Caco-2 (cell line): ENCODE measurements at regions not wholly inside any gene's neighbourhood (a gene's known extent, or its start where the extent isn't known, plus 50 kb on each side); places are given as distances from the start of the nearest gene placed in this dataset.

Experiments used
- BruUV-seq: library from RNA; stranded (reverse); fragments of 400-500 nt; replicated peaks from 2 replicates; lab custom pipeline; 2021; lab: Mats Ljungman, UMichigan
- CTCF ChIA-PET: fragments of 300-600 bp; sonication (Branson Sonifier 250); formaldehyde crosslinking; loops from one replicate; lab custom pipeline; 2022; ENCODE audit warnings: antibody characterized with exemption; lab: Charles Lee
- POLR2A ChIA-PET: fragments of 300-600 bp; sonication (Branson Sonifier 250); formaldehyde crosslinking; loops from one replicate; lab custom pipeline; 2022; ENCODE audit warnings: antibody characterized with exemption; lab: Charles Lee
- DNase-seq, 2 experiments: peaks; one replicate each; pipeline versions ENCODE4 v3.0.0 to v3.0.0-alpha.2; 2020 to 2022
- H3K27me3 ChIP-seq: replicated peaks from 2 replicates; pipeline ENCODE4 v1.6.0; 2011; ENCODE audit warnings: low read length; ENCODE audit not compliant: control insufficient read depth, insufficient read depth
- H3K36me3 ChIP-seq: 2 replicates; pipeline ENCODE4 v1.5.1; 2011; ENCODE audit warnings: low read length; ENCODE audit not compliant: control insufficient read depth, insufficient read depth
- H3K4me1 ChIP-seq: fragments of 250-450 bp; sonication (Bioruptor Pico); 2 replicates; pipeline ENCODE4 v1.5.1; 2020; ENCODE audit warnings: mild to moderate bottlenecking
- H3K4me3 ChIP-seq: 2 replicates; pipeline ENCODE4 v1.5.1; 2011; ENCODE audit warnings: low read depth, mild to moderate bottlenecking, control low read depth, low read length
- H3K9me3 ChIP-seq: fragments of 250-450 bp; sonication (Bioruptor Pico); 2 replicates; pipeline ENCODE4 v1.5.1; 2020; ENCODE audit warnings: mild to moderate bottlenecking, moderate library complexity
- H3K27ac Mint-ChIP-seq: one replicate; pipeline ENCODE4 v1.8.0; 2022; ENCODE audit warnings: mixed read lengths; ENCODE audit not compliant: unreplicated experiment
- H3K27me3 Mint-ChIP-seq: one replicate; pipeline ENCODE4 v1.8.0; 2022; ENCODE audit warnings: mixed read lengths; ENCODE audit not compliant: insufficient read depth, unreplicated experiment
- H3K36me3 Mint-ChIP-seq: one replicate; pipeline ENCODE4 v1.8.0; 2022; ENCODE audit warnings: mild to moderate bottlenecking, mixed read lengths; ENCODE audit not compliant: insufficient read depth, unreplicated experiment
- H3K4me1 Mint-ChIP-seq: one replicate; pipeline ENCODE4 v1.8.0; 2022; ENCODE audit warnings: low read depth, mixed read lengths; ENCODE audit not compliant: unreplicated experiment
- H3K4me3 Mint-ChIP-seq: one replicate; pipeline ENCODE4 v1.8.0; 2022; ENCODE audit warnings: mild to moderate bottlenecking, moderate library complexity, mixed read lengths; ENCODE audit not compliant: unreplicated experiment
- H3K9me3 Mint-ChIP-seq: one replicate; pipeline ENCODE4 v1.8.0; 2022; ENCODE audit warnings: mixed read lengths; ENCODE audit not compliant: unreplicated experiment
- CTCF ChIP-seq, 2 experiments: fragments of 200-600 bp in 1 of 2; IDR thresholded peaks; 1 replicate in 1 of 2; 2 replicates in 1 of 2; pipeline versions ENCODE4 v1.5.1 to v1.8.0; 2011 to 2022; ENCODE audit warnings: antibody characterized with exemption in 1 of 2, control low read depth in 1 of 2, inconsistent platforms in 1 of 2, low read depth in 1 of 2, low read length in 1 of 2, mild to moderate bottlenecking in 1 of 2, moderate library complexity in 1 of 2; ENCODE audit not compliant: insufficient read depth in 1 of 2, severe bottlenecking in 1 of 2, unreplicated experiment in 1 of 2
- intact Hi-C: fragments of 100-400 bp; cut with micrococcal nuclease; formaldehyde crosslinking; loops from one replicate; pipeline ENCODE4 v1.10.0; 2022; ENCODE audit not compliant: unreplicated experiment

GRCh38 chr2:217612920-217613319 lies 389.9 kb downstream of the TNS1 start:
- no peak for TF ChIP-seq CTCF (IDR thresholded peaks at IDR 0.05; ENCODE audit: insufficient read depth in 1 of 2, low read depth in 1 of 2, low read length in 1 of 2, severe bottlenecking in 1 of 2, unreplicated experiment in 1 of 2)
- no peaks in the 10 kb centered on the region for H3K27me3 Mint-ChIP-seq
- DNase-seq: no peak
- Histone ChIP-seq H3K9me3 (no peaks in the 10 kb centered on the region), H3K4me1 (peaks cover 8% of the 10 kb centered on the region), H3K27me3 (no peaks in the 10 kb centered on the region), H3K4me3 (no peak overlapping the region), H3K36me3 (no peaks in the 10 kb centered on the region)
- intact Hi-C loops: no loop called here
- H3K9me3 Mint-ChIP-seq: no peaks in the 10 kb centered on the region
- H3K36me3 Mint-ChIP-seq: no peaks in the 10 kb centered on the region
- no peak overlapping the region for H3K4me3 Mint-ChIP-seq
- peaks cover 12% of the 10 kb centered on the region for H3K4me1 Mint-ChIP-seq
- ChIA-PET CTCF (no interaction called here), POLR2A (no interaction called here)
- no peak overlapping the region for H3K27ac Mint-ChIP-seq
- BruUV-seq: no TSS peak

- Mint-ChIP-seq H3K27ac (no peak overlapping the region), H3K4me1 (peaks cover 12% of the 10 kb centered on the region), H3K9me3 (no peaks in the 10 kb centered on the region), H3K27me3 (no peaks in the 10 kb centered on the region), H3K36me3 (no peaks in the 10 kb centered on the region), H3K4me3 (no peak overlapping the region)
- ChIA-PET POLR2A (no interaction called here), CTCF (no interaction called here)
- Histone ChIP-seq H3K4me1 (peaks cover 8% of the 10 kb centered on the region), H3K36me3 (no peaks in the 10 kb centered on the region), H3K9me3 (no peaks in the 10 kb centered on the region), H3K27me3 (no peaks in the 10 kb centered on the region), H3K4me3 (no peak overlapping the region)
- intact Hi-C loops: no loop called here
- no peak for DNase-seq
- BruUV-seq: no TSS peak
- no peak for TF ChIP-seq CTCF (IDR thresholded peaks at IDR 0.05; ENCODE audit: insufficient read depth in 1 of 2, low read depth in 1 of 2, low read length in 1 of 2, severe bottlenecking in 1 of 2, unreplicated experiment in 1 of 2)
These were observed 390.6 kb downstream of the TNS1 start for GRCh38 chr2:217612211-217612610.

- H3K27me3 ChIP-seq: no peaks in the 10 kb centered on the region
- TF ChIP-seq CTCF (IDR thresholded peaks at IDR 0.05; ENCODE audit: insufficient read depth in 1 of 2, low read depth in 1 of 2, low read length in 1 of 2, severe bottlenecking in 1 of 2, unreplicated experiment in 1 of 2): no peak
- Mint-ChIP-seq H3K9me3 (no peaks in the 10 kb centered on the region), H3K36me3 (no peaks in the 10 kb centered on the region), H3K27ac (no peak overlapping the region), H3K27me3 (no peaks in the 10 kb centered on the region), H3K4me3 (no peak overlapping the region), H3K4me1 (peaks cover 12% of the 10 kb centered on the region)
- intact Hi-C loops: no loop called here
- no TSS peak for BruUV-seq
- H3K4me3 ChIP-seq: no peak overlapping the region
- no peaks in the 10 kb centered on the region for H3K36me3 ChIP-seq
- H3K9me3 ChIP-seq: no peaks in the 10 kb centered on the region
- peaks cover 8% of the 10 kb centered on the region for H3K4me1 ChIP-seq
- CTCF ChIA-PET: no interaction called here
- POLR2A ChIA-PET: no interaction called here
- no peak for DNase-seq
These were observed 391.1 kb downstream of the TNS1 start for GRCh38 chr2:217611626-217612127.
